ENCODE measurements at regions not wholly inside any gene's neighbourhood (a gene's known extent, or its start where the extent isn't known, plus 50 kb on each side); places are given as distances from the start of the nearest gene placed in this dataset.

- intact Hi-C loops (cut with DNase I): no loop called here
- DNase-seq (ENCODE audit: low spot score): no peak
- Histone ChIP-seq H3K9me3 (no peaks in the 10 kb centered on the region), H3K4me1 (replicated peaks) (no peaks in the 10 kb centered on the region), H3K27me3 (replicated peaks; ENCODE audit: insufficient read depth) (no peaks in the 10 kb centered on the region), H3K27ac (no peak overlapping the region), H3K36me3 (no peaks in the 10 kb centered on the region), H3K4me3 (no peak overlapping the region)
- TF ChIP-seq POLR2A (IDR thresholded peaks at IDR 0.05): no peak
- TF ChIP-seq, protein P1, sequence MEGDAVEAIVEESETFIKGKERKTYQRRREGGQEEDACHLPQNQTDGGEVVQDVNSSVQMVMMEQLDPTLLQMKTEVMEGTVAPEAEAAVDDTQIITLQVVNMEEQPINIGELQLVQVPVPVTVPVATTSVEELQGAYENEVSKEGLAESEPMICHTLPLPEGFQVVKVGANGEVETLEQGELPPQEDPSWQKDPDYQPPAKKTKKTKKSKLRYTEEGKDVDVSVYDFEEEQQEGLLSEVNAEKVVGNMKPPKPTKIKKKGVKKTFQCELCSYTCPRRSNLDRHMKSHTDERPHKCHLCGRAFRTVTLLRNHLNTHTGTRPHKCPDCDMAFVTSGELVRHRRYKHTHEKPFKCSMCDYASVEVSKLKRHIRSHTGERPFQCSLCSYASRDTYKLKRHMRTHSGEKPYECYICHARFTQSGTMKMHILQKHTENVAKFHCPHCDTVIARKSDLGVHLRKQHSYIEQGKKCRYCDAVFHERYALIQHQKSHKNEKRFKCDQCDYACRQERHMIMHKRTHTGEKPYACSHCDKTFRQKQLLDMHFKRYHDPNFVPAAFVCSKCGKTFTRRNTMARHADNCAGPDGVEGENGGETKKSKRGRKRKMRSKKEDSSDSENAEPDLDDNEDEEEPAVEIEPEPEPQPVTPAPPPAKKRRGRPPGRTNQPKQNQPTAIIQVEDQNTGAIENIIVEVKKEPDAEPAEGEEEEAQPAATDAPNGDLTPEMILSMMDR (IDR thresholded peaks at IDR 0.05): no peak
- no peak for TF ChIP-seq POLR2AphosphoS5 (IDR thresholded peaks at IDR 0.05)
- WGBS: 79% methylated on average over 8 of the region's 8 CpGs
Observed at GRCh38 chr3:65153850-65154512, 466.2 kb upstream of the ADAMTS9 start.

DNA sequence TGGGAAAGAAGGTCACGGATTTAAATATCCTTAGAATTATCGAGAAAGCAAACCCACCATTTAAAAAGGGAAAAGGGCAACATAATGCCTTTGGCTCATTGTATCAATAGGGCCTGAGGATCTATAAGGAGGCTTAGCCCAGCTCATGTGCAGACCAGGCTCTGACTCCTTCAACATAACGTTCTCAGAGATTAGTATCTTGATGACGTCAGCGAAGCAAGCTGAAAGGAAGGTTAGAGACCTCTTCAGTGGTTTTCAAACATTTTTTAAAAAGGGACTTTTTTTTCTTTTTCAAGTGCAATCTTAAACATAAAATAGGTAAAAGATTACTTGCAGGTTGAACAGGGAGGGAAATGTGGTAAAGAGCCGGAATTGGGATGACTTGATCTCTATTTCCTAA, 463.9 kb upstream of the ADAMTS9 start:
- no peaks in the 10 kb centered on the region for H3K4me1 ChIP-seq (replicated peaks)
- DNase-seq (ENCODE audit: low spot score): no peak
- WGBS: 76% methylated on average over 6 of the region's 6 CpGs
- no peak overlapping the region for H3K4me3 ChIP-seq
- H3K36me3 ChIP-seq: no peaks in the 10 kb centered on the region
- TF ChIP-seq, protein P1 (IDR thresholded peaks at IDR 0.05): no peak
- TF ChIP-seq POLR2AphosphoS5 (IDR thresholded peaks at IDR 0.05) (no peak), POLR2A (IDR thresholded peaks at IDR 0.05) (no peak)
- no peaks in the 10 kb centered on the region for H3K9me3 ChIP-seq
- intact Hi-C loops (cut with DNase I): no loop called here
- H3K27me3 ChIP-seq (replicated peaks; ENCODE audit: insufficient read depth): no peaks in the 10 kb centered on the region
- no peak overlapping the region for H3K27ac ChIP-seq

- Histone ChIP-seq H3K4me1 (replicated peaks) (no peaks in the 10 kb centered on the region), H3K27me3 (replicated peaks; ENCODE audit: insufficient read depth) (no peaks in the 10 kb centered on the region), H3K27ac (no peak overlapping the region), H3K9me3 (no peaks in the 10 kb centered on the region), H3K4me3 (no peak overlapping the region), H3K36me3 (no peaks in the 10 kb centered on the region)
- 88% methylated on average over 1 of the region's 1 CpG for WGBS
- TF ChIP-seq POLR2A (IDR thresholded peaks at IDR 0.05) (no peak), POLR2AphosphoS5 (IDR thresholded peaks at IDR 0.05) (no peak)
- TF ChIP-seq, protein P1 (IDR thresholded peaks at IDR 0.05): no peak
- DNase-seq (ENCODE audit: low spot score): no peak
- intact Hi-C loops (cut with DNase I): no loop called here
Observed at GRCh38 chr3:65149877-65150276, 462.1 kb upstream of the ADAMTS9 start.

- no peak for DNase-seq (ENCODE audit: low spot score)
- H3K36me3 ChIP-seq: no peaks in the 10 kb centered on the region
- H3K4me1 ChIP-seq (replicated peaks): no peaks in the 10 kb centered on the region
- 45% methylated on average over 2 of the region's 2 CpGs for WGBS
- no peak overlapping the region for H3K4me3 ChIP-seq
- TF ChIP-seq POLR2A (IDR thresholded peaks at IDR 0.05) (no peak), POLR2AphosphoS5 (IDR thresholded peaks at IDR 0.05) (no peak)
- TF ChIP-seq, protein P1 (IDR thresholded peaks at IDR 0.05): no peak
- no peaks in the 10 kb centered on the region for H3K9me3 ChIP-seq
- H3K27ac ChIP-seq: no peak overlapping the region
- intact Hi-C loops (cut with DNase I): no loop called here
- H3K27me3 ChIP-seq (replicated peaks; ENCODE audit: insufficient read depth): no peaks in the 10 kb centered on the region
Observed at GRCh38 chr3:65148687-65149086, 460.9 kb upstream of the ADAMTS9 start.

DNA sequence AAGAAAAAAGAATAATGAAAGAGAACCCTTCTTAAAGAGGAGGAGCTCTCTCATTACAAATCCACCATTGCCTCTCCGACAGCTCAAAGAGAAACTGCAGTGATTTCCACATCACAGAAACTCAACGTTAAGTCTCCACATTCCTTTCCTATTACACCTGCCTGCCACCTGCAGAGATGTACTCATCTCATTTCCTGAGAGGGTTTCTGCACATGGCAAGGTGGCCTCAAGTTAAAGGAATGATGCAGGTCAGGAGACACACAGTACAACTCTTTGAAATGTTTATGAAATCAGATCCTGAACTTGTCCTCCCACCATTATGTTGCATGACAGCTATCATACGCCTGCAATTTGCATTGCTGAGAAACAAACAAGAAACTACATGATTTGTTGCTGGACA, 458.4 kb upstream of the ADAMTS9 start:
- H3K4me3 ChIP-seq: no peak overlapping the region
- no peak overlapping the region for H3K27ac ChIP-seq
- TF ChIP-seq, protein P1 (IDR thresholded peaks at IDR 0.05): no peak
- TF ChIP-seq POLR2A (IDR thresholded peaks at IDR 0.05): no peak
- no peak for TF ChIP-seq POLR2AphosphoS5 (IDR thresholded peaks at IDR 0.05)
- DNase-seq (ENCODE audit: low spot score): no peak
- intact Hi-C loops (cut with DNase I): no loop called here
- 52% methylated on average over 3 of the region's 3 CpGs for WGBS
- no peaks in the 10 kb centered on the region for H3K9me3 ChIP-seq
- no peaks in the 10 kb centered on the region for H3K27me3 ChIP-seq (replicated peaks; ENCODE audit: insufficient read depth)
- no peaks in the 10 kb centered on the region for H3K36me3 ChIP-seq
- no peaks in the 10 kb centered on the region for H3K4me1 ChIP-seq (replicated peaks)
